ENCODE measurements at regions not wholly inside any gene's neighbourhood (a gene's known extent, or its start where the extent isn't known, plus 50 kb on each side); places are given as distances from the start of the nearest gene placed in this dataset.

DNA sequence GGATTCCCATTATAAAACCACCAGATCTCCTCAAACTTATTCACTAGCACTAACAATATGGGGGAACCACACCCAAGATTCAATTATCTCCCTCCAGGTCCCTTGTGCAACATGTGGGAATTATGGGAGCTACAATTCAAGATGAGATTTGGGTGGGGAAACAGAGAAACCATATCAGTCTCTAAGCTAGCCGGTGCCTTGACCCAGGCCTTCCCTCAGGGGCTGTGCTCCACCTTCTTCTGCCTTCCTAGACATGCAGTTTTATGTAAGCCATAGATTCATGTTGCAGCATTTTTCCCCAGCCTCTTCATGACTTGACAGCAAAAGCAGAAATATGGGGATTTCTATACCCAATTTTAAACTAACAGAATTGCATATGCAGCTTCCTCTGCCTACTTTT lies 559.2 kb downstream of the TNS1 start:
- no peak overlapping the region for H2AFZ ChIP-seq
- H3K27ac ChIP-seq = no peak overlapping the region
- H3K4me2 ChIP-seq = no peak overlapping the region
- no peaks in the 10 kb centered on the region for H3K79me2 ChIP-seq
- no peaks in the 10 kb centered on the region for H3K36me3 ChIP-seq (replicated peaks; ENCODE audit: insufficient read depth, low read depth)
- DNase-seq (ENCODE audit: low spot score) = no peak
- 91% methylated on average over 1 of the region's 1 CpG for WGBS (ENCODE audit: low lambda C conversion rate, missing lambda C conversion rate)
- no peaks in the 10 kb centered on the region for H3K9me2 ChIP-seq (replicated peaks; ENCODE audit: insufficient read depth)
- no peak for TF ChIP-seq EZH2phosphoT487 (IDR thresholded peaks at IDR 0.05; ENCODE audit: low read depth, severe bottlenecking, unreplicated experiment)
- no peak for TF ChIP-seq EZH2 (IDR thresholded peaks at IDR 0.05; ENCODE audit: borderline replicate concordance)
- TF ChIP-seq CTCF (IDR thresholded peaks at IDR 0.05; ENCODE audit: poor library complexity) = no peak
- H3K4me1 ChIP-seq (ENCODE audit: insufficient read depth) = no peaks in the 10 kb centered on the region
- H4K20me1 ChIP-seq (ENCODE audit: insufficient read depth, poor library complexity, severe bottlenecking) = no peaks in the 10 kb centered on the region
- no peaks in the 10 kb centered on the region for H3K27me3 ChIP-seq
- H3K4me3 ChIP-seq = no peak overlapping the region
- H3K9me3 ChIP-seq (ENCODE audit: low read depth) = no peaks in the 10 kb centered on the region

DNA sequence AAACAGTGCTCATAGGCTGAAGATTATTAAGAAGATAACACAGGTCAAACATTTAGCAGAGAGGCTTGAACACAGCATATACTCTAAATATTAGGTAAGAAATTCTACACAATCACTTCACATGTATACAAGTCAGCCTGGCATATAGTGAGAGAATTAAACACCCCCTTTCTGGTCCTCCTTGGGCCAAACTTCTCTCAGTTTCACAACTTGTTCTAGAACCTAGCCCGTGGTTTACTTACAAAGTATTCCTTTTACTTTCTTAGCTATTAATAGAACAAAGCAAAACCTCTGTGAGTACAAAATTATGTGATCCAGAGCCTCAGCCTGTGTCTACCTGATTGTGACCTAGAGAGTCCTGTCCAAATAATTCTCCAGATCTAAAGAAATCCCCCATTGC lies 562.8 kb downstream of the TNS1 start:
- Histone ChIP-seq H3K36me3 (replicated peaks; ENCODE audit: insufficient read depth, low read depth) (no peaks in the 10 kb centered on the region), H3K79me2 (no peaks in the 10 kb centered on the region), H3K27me3 (no peaks in the 10 kb centered on the region), H3K4me1 (ENCODE audit: insufficient read depth) (peaks cover 18% of the 10 kb centered on the region), H4K20me1 (ENCODE audit: insufficient read depth, poor library complexity, severe bottlenecking) (no peaks in the 10 kb centered on the region), H3K4me3 (no peak overlapping the region), H2AFZ (no peak overlapping the region), H3K4me2 (no peak overlapping the region), H3K27ac (no peak overlapping the region), H3K9me2 (replicated peaks; ENCODE audit: insufficient read depth) (no peaks in the 10 kb centered on the region), H3K9me3 (ENCODE audit: low read depth) (no peaks in the 10 kb centered on the region)
- TF ChIP-seq CTCF (IDR thresholded peaks at IDR 0.05; ENCODE audit: poor library complexity) (no peak), EZH2 (IDR thresholded peaks at IDR 0.05; ENCODE audit: borderline replicate concordance) (no peak), EZH2phosphoT487 (IDR thresholded peaks at IDR 0.05; ENCODE audit: low read depth, severe bottlenecking, unreplicated experiment) (no peak)
- no peak for DNase-seq (ENCODE audit: low spot score)
- 57% methylated on average over 1 of the region's 1 CpG for WGBS (ENCODE audit: low lambda C conversion rate, missing lambda C conversion rate)

DNA sequence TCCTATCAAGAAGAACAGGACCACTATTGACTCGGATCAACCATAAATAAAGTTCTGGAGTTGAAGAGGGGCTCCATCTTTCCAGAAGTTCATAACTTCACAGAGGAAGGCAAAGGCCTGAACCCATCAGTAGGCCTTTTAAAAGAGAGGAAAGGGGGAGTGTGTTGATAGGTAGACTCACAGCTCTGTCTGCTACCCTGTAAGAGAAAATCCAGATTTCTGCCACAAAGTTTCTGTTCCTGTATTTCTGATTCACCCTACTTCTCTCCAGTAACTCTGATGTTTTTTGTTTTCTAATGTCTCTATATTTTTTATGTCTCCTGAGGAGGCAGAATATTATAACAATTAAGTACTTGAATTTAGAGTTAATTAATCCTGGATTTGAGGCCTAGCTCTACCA lies 564.0 kb downstream of the TNS1 start:
- peaks cover 28% of the 10 kb centered on the region for H3K4me1 ChIP-seq (ENCODE audit: insufficient read depth)
- no peaks in the 10 kb centered on the region for H3K36me3 ChIP-seq (replicated peaks; ENCODE audit: insufficient read depth, low read depth)
- H3K9me2 ChIP-seq (replicated peaks; ENCODE audit: insufficient read depth) = no peaks in the 10 kb centered on the region
- H2AFZ ChIP-seq = no peak overlapping the region
- 97% methylated on average over 1 of the region's 1 CpG for WGBS (ENCODE audit: low lambda C conversion rate, missing lambda C conversion rate)
- TF ChIP-seq EZH2phosphoT487 (IDR thresholded peaks at IDR 0.05; ENCODE audit: low read depth, severe bottlenecking, unreplicated experiment) (no peak), CTCF (IDR thresholded peaks at IDR 0.05; ENCODE audit: poor library complexity) (no peak), EZH2 (IDR thresholded peaks at IDR 0.05; ENCODE audit: borderline replicate concordance) (no peak)
- DNase-seq (ENCODE audit: low spot score) = no peak
- no peaks in the 10 kb centered on the region for H3K9me3 ChIP-seq (ENCODE audit: low read depth)
- no peaks in the 10 kb centered on the region for H4K20me1 ChIP-seq (ENCODE audit: insufficient read depth, poor library complexity, severe bottlenecking)
- H3K27ac ChIP-seq = no peak overlapping the region
- H3K27me3 ChIP-seq = no peaks in the 10 kb centered on the region
- no peaks in the 10 kb centered on the region for H3K79me2 ChIP-seq
- no peak overlapping the region for H3K4me3 ChIP-seq
- no peak overlapping the region for H3K4me2 ChIP-seq

DNA sequence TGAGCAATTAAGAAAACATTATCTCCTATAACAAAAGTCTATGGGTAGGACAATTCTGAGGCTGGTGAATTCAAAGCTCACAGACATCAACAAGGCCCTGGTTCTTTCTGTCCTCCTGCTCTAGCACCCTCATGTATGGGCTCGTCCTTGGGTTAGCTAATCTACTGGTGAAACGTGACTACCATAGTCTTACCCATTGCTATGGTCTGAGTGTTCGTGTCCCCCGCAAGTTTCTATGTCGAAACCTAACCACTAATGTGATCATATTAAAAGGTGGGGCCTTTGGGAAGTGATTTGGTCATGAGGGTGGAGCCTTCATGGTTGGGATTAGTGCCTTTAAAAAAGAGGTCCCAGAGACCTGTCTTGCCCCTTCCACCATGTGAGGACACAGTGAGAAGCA lies 564.7 kb downstream of the TNS1 start:
- Histone ChIP-seq H3K4me2 (no peak overlapping the region), H3K4me1 (ENCODE audit: insufficient read depth) (peaks cover 35% of the 10 kb centered on the region), H2AFZ (no peak overlapping the region), H3K9me2 (replicated peaks; ENCODE audit: insufficient read depth) (no peaks in the 10 kb centered on the region), H4K20me1 (ENCODE audit: insufficient read depth, poor library complexity, severe bottlenecking) (no peaks in the 10 kb centered on the region), H3K27me3 (no peaks in the 10 kb centered on the region), H3K9me3 (ENCODE audit: low read depth) (no peaks in the 10 kb centered on the region), H3K36me3 (replicated peaks; ENCODE audit: insufficient read depth, low read depth) (no peaks in the 10 kb centered on the region), H3K27ac (no peak overlapping the region), H3K4me3 (no peak overlapping the region), H3K79me2 (no peaks in the 10 kb centered on the region)
- WGBS (ENCODE audit: low lambda C conversion rate, missing lambda C conversion rate) = 97% methylated on average over 5 of the region's 5 CpGs
- no peak for DNase-seq (ENCODE audit: low spot score)
- no peak for TF ChIP-seq EZH2 (IDR thresholded peaks at IDR 0.05; ENCODE audit: borderline replicate concordance)
- no peak for TF ChIP-seq EZH2phosphoT487 (IDR thresholded peaks at IDR 0.05; ENCODE audit: low read depth, severe bottlenecking, unreplicated experiment)
- TF ChIP-seq CTCF (IDR thresholded peaks at IDR 0.05; ENCODE audit: poor library complexity) = no peak
